ENCODE measurements at regions not wholly inside any gene's neighbourhood (a gene's known extent, or its start where the extent isn't known, plus 50 kb on each side); places are given as distances from the start of the nearest gene placed in this dataset.
"Not testable (repeated sequence)": the region's sequence is repeated elsewhere in the genome, so short reads cannot be mapped to it uniquely, and the experiment has no call there.

DNA sequence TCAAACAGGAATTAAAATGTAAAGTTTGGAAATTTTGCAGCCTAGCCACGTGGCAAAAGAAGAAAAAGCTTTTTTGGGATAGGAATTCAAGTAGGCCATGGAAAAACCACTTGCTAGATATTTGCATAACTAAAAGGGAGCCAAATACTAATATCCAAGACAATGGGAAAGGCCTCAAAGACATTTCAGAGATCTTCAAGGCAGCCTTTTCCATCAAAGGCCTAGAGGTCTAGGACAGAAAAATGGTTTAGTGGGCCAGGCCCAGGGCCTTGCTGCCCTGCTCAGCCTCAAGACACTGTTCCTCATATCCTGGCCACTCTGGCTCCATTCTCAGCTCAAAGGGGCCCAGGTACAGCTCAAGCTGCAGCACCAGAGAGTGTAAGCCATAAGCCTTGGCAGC, 265.9 kb upstream of the RPS23 start:
- no peak for DNase-seq
- H3K36me3 Mint-ChIP-seq, result no peaks in the 10 kb centered on the region
- no peak overlapping the region for H3K27ac Mint-ChIP-seq
- Histone ChIP-seq H3K9me3 (ENCODE audit: control insufficient read depth in 2 of 2, low read length in 2 of 2) (peaks cover 0 to 8% of the 10 kb centered on the region in 2 experiments), H3K4me3 (ENCODE audit: low read depth, low read length) (no peak overlapping the region), H3K4me1 (ENCODE audit: control insufficient read depth, insufficient read depth, low read length, poor library complexity, severe bottlenecking) (no peaks in the 10 kb centered on the region), H3K27me3 (ENCODE audit: control insufficient read depth, insufficient read depth, low read length) (no peaks in the 10 kb centered on the region), H3K36me3 (ENCODE audit: control insufficient read depth, insufficient read depth, low read length) (no peaks in the 10 kb centered on the region), H3K27ac (ENCODE audit: insufficient read depth, low read length, poor library complexity, severe bottlenecking) (no peak overlapping the region)
- H3K4me3 Mint-ChIP-seq, result no peak overlapping the region
- peaks cover 0 to 5% (median 0%) of the 10 kb centered on the region in 7 donors for H3K9me3 Mint-ChIP-seq
- H3K4me1 Mint-ChIP-seq, result no peaks in the 10 kb centered on the region
- ATAC-seq (ENCODE audit: low read depth in 2 of 2), result no peak
- no peaks in the 10 kb centered on the region for H3K27me3 Mint-ChIP-seq

DNA sequence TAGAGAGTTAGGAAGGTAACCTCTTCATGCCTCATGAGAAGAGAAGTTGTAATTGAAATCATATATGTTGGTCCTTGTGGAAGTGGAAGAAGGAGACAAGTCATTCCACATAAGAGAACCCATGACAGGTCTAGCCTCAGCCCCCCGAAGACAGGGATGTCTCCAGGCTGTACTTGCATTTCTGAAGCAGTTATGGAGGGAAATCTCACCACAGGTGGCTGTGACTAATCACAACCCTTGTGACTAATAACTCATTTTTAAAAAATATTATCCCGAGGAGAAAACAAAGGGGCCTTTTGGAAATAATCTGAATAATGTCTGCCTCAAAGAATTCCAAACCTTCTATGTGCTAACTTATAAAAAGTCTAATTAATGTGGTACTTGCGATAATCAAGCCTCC, 262.1 kb upstream of the RPS23 start:
- H3K9me3 Mint-ChIP-seq, result peaks cover 0 to 5% (median 0%) of the 10 kb centered on the region in 7 donors
- ATAC-seq (ENCODE audit: low read depth in 2 of 2), result no peak

DNA sequence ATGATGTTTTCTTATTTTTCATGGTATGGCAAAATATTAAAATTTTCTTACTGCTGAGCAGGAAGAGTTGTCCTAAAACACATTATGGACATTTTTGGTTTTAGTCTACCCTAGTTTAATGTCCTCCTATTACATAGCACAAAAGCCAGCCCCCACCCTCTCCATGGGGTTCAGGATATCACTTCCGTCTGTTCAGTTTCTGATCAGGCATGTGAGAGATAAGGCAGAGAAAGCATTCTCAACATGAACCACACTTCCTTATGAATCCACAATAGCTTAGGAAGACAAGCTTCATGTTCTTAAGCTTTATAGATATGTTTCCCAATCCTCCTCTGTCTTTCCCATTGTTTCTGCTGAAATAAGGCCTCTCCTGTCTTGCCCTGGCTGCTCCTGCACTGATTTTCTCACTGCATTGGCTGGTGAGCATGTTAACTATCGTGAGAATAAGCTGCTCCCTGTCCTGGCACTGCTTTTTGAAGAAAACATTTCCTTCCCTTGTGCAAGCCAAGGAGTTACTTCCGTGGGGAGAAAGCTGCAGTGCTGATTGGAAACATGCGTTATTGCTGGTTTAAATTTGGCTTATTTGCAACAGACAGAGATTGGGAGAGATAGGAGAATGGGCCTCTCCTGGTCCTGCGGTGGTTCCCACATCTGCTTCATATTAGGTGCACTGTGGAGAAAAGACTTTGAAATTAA, 260.3 kb upstream of the RPS23 start:
- H3K36me3 Mint-ChIP-seq, result no peaks in the 10 kb centered on the region
- H3K9me3 Mint-ChIP-seq, result peaks cover 0 to 3% (median 0%) of the 10 kb centered on the region in 7 donors
- H3K4me3 Mint-ChIP-seq, result no peak overlapping the region
- no peaks in the 10 kb centered on the region for H3K4me1 ChIP-seq (ENCODE audit: control insufficient read depth, insufficient read depth, low read length, poor library complexity, severe bottlenecking)
- H3K27me3 ChIP-seq (ENCODE audit: control insufficient read depth, insufficient read depth, low read length), result no peaks in the 10 kb centered on the region
- no peak for DNase-seq
- no peak overlapping the region for H3K4me3 ChIP-seq (ENCODE audit: low read depth, low read length)
- H3K27me3 Mint-ChIP-seq, result no peaks in the 10 kb centered on the region
- no peak overlapping the region for H3K27ac Mint-ChIP-seq
- H3K36me3 ChIP-seq (ENCODE audit: control insufficient read depth, insufficient read depth, low read length), result no peaks in the 10 kb centered on the region
- no peaks in the 10 kb centered on the region for H3K9me3 ChIP-seq (ENCODE audit: control insufficient read depth in 2 of 2, low read length in 2 of 2)
- H3K27ac ChIP-seq (ENCODE audit: insufficient read depth, low read length, poor library complexity, severe bottlenecking), result no peak overlapping the region
- no peak for ATAC-seq (ENCODE audit: low read depth in 2 of 2)
- no peaks in the 10 kb centered on the region for H3K4me1 Mint-ChIP-seq

More for the DNA sequence above, 262.1 kb upstream of the RPS23 start:
- H3K9me3 ChIP-seq (ENCODE audit: control insufficient read depth in 2 of 2, low read length in 2 of 2), result peaks cover 0 to 8% of the 10 kb centered on the region in 2 experiments
- H3K36me3 Mint-ChIP-seq, result no peaks in the 10 kb centered on the region
- H3K4me3 ChIP-seq (ENCODE audit: low read depth, low read length), result no peak overlapping the region
- no peak overlapping the region for H3K27ac Mint-ChIP-seq
- H3K4me1 Mint-ChIP-seq, result no peaks in the 10 kb centered on the region
- no peaks in the 10 kb centered on the region for H3K4me1 ChIP-seq (ENCODE audit: control insufficient read depth, insufficient read depth, low read length, poor library complexity, severe bottlenecking)
- H3K27ac ChIP-seq (ENCODE audit: insufficient read depth, low read length, poor library complexity, severe bottlenecking), result no peak overlapping the region
- no peaks in the 10 kb centered on the region for H3K27me3 Mint-ChIP-seq
- DNase-seq, result no peak
- no peaks in the 10 kb centered on the region for H3K36me3 ChIP-seq (ENCODE audit: control insufficient read depth, insufficient read depth, low read length)
- no peak overlapping the region for H3K4me3 Mint-ChIP-seq
- no peaks in the 10 kb centered on the region for H3K27me3 ChIP-seq (ENCODE audit: control insufficient read depth, insufficient read depth, low read length)

DNA sequence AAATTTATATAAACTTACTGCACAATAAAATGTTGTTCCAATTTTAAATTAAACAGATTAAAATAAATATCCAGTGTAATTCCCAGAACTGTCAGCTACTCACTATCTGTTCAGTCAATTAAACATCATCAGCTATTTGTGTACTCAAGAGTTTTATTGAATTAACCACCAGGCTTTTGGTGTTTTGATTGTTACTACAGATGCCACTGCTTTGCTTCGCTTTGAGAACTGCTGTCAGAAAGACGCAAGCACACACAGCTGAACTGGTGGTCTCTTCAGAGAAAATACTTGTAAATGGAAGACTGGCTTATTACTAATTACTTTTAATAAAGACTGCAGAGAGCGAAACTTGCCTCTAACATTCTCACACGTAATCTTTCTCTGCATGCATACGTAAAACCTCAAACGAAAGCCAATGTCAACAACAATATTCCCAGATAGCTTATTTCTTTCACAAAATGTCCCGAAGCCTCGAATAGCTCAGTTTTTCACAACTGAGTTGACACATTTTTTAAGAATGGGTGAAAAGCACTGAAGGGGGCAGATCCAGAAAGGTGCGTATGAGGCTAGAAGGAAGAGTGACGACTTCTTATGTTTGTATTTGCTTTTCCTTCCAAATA, 259.6 kb upstream of the RPS23 start:
- Mint-ChIP-seq H3K9me3 (peaks cover 0 to 1% (median 0%) of the 10 kb centered on the region in 7 donors), H3K27ac (no peak overlapping the region), H3K27me3 (no peaks in the 10 kb centered on the region), H3K36me3 (no peaks in the 10 kb centered on the region), H3K4me1 (no peaks in the 10 kb centered on the region), H3K4me3 (no peak overlapping the region)
- Histone ChIP-seq H3K27ac (ENCODE audit: insufficient read depth, low read length, poor library complexity, severe bottlenecking) (no peak overlapping the region), H3K9me3 (ENCODE audit: control insufficient read depth in 2 of 2, low read length in 2 of 2) (no peaks in the 10 kb centered on the region), H3K4me1 (ENCODE audit: control insufficient read depth, insufficient read depth, low read length, poor library complexity, severe bottlenecking) (no peaks in the 10 kb centered on the region), H3K27me3 (ENCODE audit: control insufficient read depth, insufficient read depth, low read length) (no peaks in the 10 kb centered on the region), H3K4me3 (ENCODE audit: low read depth, low read length) (no peak overlapping the region), H3K36me3 (ENCODE audit: control insufficient read depth, insufficient read depth, low read length) (no peaks in the 10 kb centered on the region)
- DNase-seq, result no peak
- no peak for ATAC-seq (ENCODE audit: low read depth in 2 of 2)

DNA sequence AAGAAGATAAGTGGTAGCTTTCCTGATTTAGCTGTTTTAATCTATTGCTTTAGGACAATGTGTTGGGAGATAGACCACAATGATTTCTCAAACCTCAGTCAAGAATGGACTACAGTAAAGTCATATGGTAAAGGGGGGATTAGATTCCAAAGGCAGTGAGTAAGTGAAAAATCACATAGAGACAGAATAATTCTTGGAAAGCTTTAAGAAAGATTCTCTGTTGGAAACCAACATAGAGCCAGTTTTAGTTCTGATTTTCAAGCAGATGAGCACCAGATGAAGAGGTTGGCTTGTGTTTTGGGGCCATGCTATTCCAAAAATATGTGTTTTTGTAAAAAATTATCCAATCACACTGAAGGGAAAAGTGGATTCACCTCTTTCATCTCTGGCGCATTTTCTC, 256.8 kb upstream of the RPS23 start:
- H3K27ac Mint-ChIP-seq, result no peak overlapping the region
- H3K4me3 Mint-ChIP-seq, result no peak overlapping the region
- no peaks in the 10 kb centered on the region for H3K4me1 ChIP-seq (ENCODE audit: control insufficient read depth, insufficient read depth, low read length, poor library complexity, severe bottlenecking)
- H3K27me3 ChIP-seq (ENCODE audit: control insufficient read depth, insufficient read depth, low read length), result no peaks in the 10 kb centered on the region
- no peaks in the 10 kb centered on the region for H3K36me3 Mint-ChIP-seq
- H3K36me3 ChIP-seq (ENCODE audit: control insufficient read depth, insufficient read depth, low read length), result no peaks in the 10 kb centered on the region
- H3K4me1 Mint-ChIP-seq, result no peaks in the 10 kb centered on the region
- H3K27ac ChIP-seq (ENCODE audit: insufficient read depth, low read length, poor library complexity, severe bottlenecking), result no peak overlapping the region
- H3K4me3 ChIP-seq (ENCODE audit: low read depth, low read length), result no peak overlapping the region
- ATAC-seq (ENCODE audit: low read depth in 2 of 2) (no peak), DNase-seq (no peak)
- no peaks in the 10 kb centered on the region for H3K9me3 ChIP-seq (ENCODE audit: control insufficient read depth in 2 of 2, low read length in 2 of 2)
- no peaks in the 10 kb centered on the region for H3K27me3 Mint-ChIP-seq
- H3K9me3 Mint-ChIP-seq, result peaks cover 0 to 3% (median 1%) of the 10 kb centered on the region in 7 donors

DNA sequence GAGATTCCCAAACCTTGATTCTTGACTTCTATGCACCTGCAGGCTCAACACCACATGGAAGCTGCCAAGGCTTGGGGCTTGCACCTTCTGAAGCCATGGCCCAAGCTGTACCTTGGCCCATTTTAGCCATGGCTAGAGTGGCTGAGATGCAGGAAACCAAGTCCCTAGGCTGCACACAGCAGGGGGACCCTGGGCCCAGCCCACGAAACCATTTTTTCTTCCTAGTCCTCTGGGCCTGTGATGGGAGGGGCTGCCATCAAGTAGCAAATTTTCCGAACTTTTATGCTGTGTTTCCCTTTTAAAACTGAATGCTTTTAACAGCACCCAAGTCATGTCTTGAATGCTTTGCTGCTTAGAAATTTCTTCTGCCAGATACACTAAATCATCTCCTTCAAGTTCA, 253.9 kb upstream of the RPS23 start:
- H3K27me3 ChIP-seq (ENCODE audit: control insufficient read depth, insufficient read depth, low read length); H3K36me3 ChIP-seq (ENCODE audit: control insufficient read depth, insufficient read depth, low read length); H3K4me1 ChIP-seq (ENCODE audit: control insufficient read depth, insufficient read depth, low read length, poor library complexity, severe bottlenecking); H3K4me1 Mint-ChIP-seq; H3K9me3 Mint-ChIP-seq; H3K4me3 Mint-ChIP-seq; H3K36me3 Mint-ChIP-seq; H3K27ac ChIP-seq (ENCODE audit: insufficient read depth, low read length, poor library complexity, severe bottlenecking); H3K27ac Mint-ChIP-seq; H3K27me3 Mint-ChIP-seq; H3K9me3 ChIP-seq (ENCODE audit: control insufficient read depth in 2 of 2, low read length in 2 of 2); DNase-seq; ATAC-seq (ENCODE audit: low read depth in 2 of 2); H3K4me3 ChIP-seq (ENCODE audit: low read depth, low read length): not testable (repeated sequence)

DNA sequence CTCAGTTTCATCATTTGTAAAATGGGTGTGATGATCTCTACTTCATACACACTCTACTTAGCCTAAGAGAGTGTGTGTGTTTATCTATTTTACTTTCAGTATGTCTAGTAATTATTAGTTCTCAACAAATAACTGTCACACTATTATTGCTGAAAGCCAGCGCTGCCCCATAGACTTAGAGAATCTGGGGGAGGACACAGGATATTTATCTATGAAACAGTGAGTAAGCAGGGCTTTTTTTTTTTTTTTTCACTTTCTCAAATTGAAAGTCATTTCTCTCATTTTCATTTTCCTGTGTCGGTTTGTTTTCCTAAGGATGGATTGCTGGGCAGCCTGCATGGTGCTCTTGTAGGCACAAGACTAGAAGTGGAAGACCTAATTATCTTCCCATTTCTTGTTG, 248.4 kb upstream of the RPS23 start:
- H3K9me3 Mint-ChIP-seq, result peaks cover 0 to 4% (median 0%) of the 10 kb centered on the region in 7 donors
- no peak overlapping the region for H3K4me3 ChIP-seq (ENCODE audit: low read depth, low read length)
- H3K27ac ChIP-seq (ENCODE audit: insufficient read depth, low read length, poor library complexity, severe bottlenecking), result no peak overlapping the region
- no peaks in the 10 kb centered on the region for H3K36me3 Mint-ChIP-seq
- H3K4me1 Mint-ChIP-seq, result no peaks in the 10 kb centered on the region
- DNase-seq (no peak), ATAC-seq (ENCODE audit: low read depth in 2 of 2) (no peak)
- no peak overlapping the region for H3K4me3 Mint-ChIP-seq
- H3K27me3 ChIP-seq (ENCODE audit: control insufficient read depth, insufficient read depth, low read length), result no peaks in the 10 kb centered on the region
- no peaks in the 10 kb centered on the region for H3K9me3 ChIP-seq (ENCODE audit: control insufficient read depth in 2 of 2, low read length in 2 of 2)
- no peak overlapping the region for H3K27ac Mint-ChIP-seq
- no peaks in the 10 kb centered on the region for H3K4me1 ChIP-seq (ENCODE audit: control insufficient read depth, insufficient read depth, low read length, poor library complexity, severe bottlenecking)
- H3K27me3 Mint-ChIP-seq, result no peaks in the 10 kb centered on the region
- no peaks in the 10 kb centered on the region for H3K36me3 ChIP-seq (ENCODE audit: control insufficient read depth, insufficient read depth, low read length)

DNA sequence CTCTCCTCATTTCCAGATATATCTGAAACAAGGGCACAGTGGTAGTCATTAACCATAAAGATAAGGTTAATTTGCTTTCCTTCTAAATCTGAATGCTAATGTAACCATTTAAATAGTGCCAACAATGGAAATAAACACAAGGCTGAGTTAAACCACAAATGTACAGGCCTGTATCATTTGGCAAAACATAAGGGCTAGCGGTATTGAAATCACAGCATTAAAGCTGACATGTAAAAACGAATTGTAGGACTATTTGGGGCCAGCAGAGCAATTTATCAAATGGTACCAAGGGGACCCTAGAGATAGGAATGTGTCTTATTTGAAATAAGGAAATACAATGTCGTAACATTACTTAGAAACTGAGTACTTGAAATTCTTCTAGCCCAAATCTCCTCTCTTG, 247.5 kb upstream of the RPS23 start:
- Mint-ChIP-seq H3K36me3 (no peaks in the 10 kb centered on the region), H3K4me1 (no peaks in the 10 kb centered on the region), H3K4me3 (no peak overlapping the region), H3K27ac (no peak overlapping the region), H3K9me3 (peaks cover 0 to 4% (median 0%) of the 10 kb centered on the region in 7 donors), H3K27me3 (no peaks in the 10 kb centered on the region)
- Histone ChIP-seq H3K27ac (ENCODE audit: insufficient read depth, low read length, poor library complexity, severe bottlenecking) (no peak overlapping the region), H3K27me3 (ENCODE audit: control insufficient read depth, insufficient read depth, low read length) (no peaks in the 10 kb centered on the region), H3K4me1 (ENCODE audit: control insufficient read depth, insufficient read depth, low read length, poor library complexity, severe bottlenecking) (no peaks in the 10 kb centered on the region), H3K36me3 (ENCODE audit: control insufficient read depth, insufficient read depth, low read length) (no peaks in the 10 kb centered on the region), H3K9me3 (ENCODE audit: control insufficient read depth in 2 of 2, low read length in 2 of 2) (no peaks in the 10 kb centered on the region), H3K4me3 (ENCODE audit: low read depth, low read length) (no peak overlapping the region)
- DNase-seq, result no peak
- ATAC-seq (ENCODE audit: low read depth in 2 of 2), result no peak
